KMS-11 (cell line): ENCODE measurements at regions not wholly inside any gene's neighbourhood (a gene's known extent, or its start where the extent isn't known, plus 50 kb on each side); places are given as distances from the start of the nearest gene placed in this dataset.

ENCODE experiments used
- H2AFZ ChIP-seq: fragments of 200-600 bp; sonication (generic); 2 replicates; pipeline ENCODE4 v1.6.1; 2016; ENCODE audit warnings: antibody characterized with exemption, mixed run types, low read depth
- H3K27ac ChIP-seq: fragments of 200-600 bp; sonication (generic); 2 replicates; pipeline ENCODE4 v1.6.1; 2016; ENCODE audit warnings: mild to moderate bottlenecking, mixed run types
- H3K27me3 ChIP-seq: fragments of 200-600 bp; sonication (generic); 2 replicates; pipeline ENCODE4 v1.6.1; 2017; ENCODE audit warnings: mild to moderate bottlenecking, low read depth, mixed run types, moderate library complexity; ENCODE audit not compliant: insufficient read depth
- H3K36me3 ChIP-seq: fragments of 200-600 bp; sonication (generic); 2 replicates; pipeline ENCODE4 v1.6.1; 2017; ENCODE audit warnings: mild to moderate bottlenecking, mixed run types; ENCODE audit not compliant: insufficient read depth
- H3K4me1 ChIP-seq: fragments of 200-600 bp; sonication (generic); 2 replicates; pipeline ENCODE4 v1.6.1; 2016; ENCODE audit warnings: mild to moderate bottlenecking, low read depth, mixed run types; ENCODE audit not compliant: poor library complexity, severe bottlenecking
- H3K4me2 ChIP-seq: fragments of 200-600 bp; sonication (generic); 2 replicates; pipeline ENCODE4 v1.7.0; 2016; ENCODE audit warnings: mild to moderate bottlenecking, mixed run types
- H3K4me3 ChIP-seq: fragments of 200-600 bp; sonication (generic); IDR thresholded peaks from 2 replicates; pipeline ENCODE4 v1.6.1; 2017; ENCODE audit warnings: low read depth, low read length, mixed read lengths; ENCODE audit not compliant: insufficient read depth
- H3K79me2 ChIP-seq: fragments of 200-600 bp; sonication (generic); 2 replicates; pipeline ENCODE4 v1.6.1; 2016; ENCODE audit warnings: low read depth, mixed run types; ENCODE audit not compliant: insufficient read depth
- H3K9ac ChIP-seq: fragments of 200-600 bp; sonication (generic); 2 replicates; pipeline ENCODE4 v1.6.1; 2016; ENCODE audit warnings: mild to moderate bottlenecking, mixed run types
- H4K20me1 ChIP-seq: fragments of 200-600 bp; sonication (generic); 2 replicates; pipeline ENCODE4 v1.6.1; 2016; ENCODE audit warnings: mild to moderate bottlenecking, mixed run types; ENCODE audit not compliant: insufficient read depth
- CTCF ChIP-seq: fragments of 200-600 bp; sonication (generic); conservative IDR thresholded peaks from 2 replicates; pipeline ENCODE4 v1.6.1; 2017; ENCODE audit warnings: low read depth, mild to moderate bottlenecking, antibody characterized with exemption, low read length, moderate library complexity, mixed read lengths

GRCh38 chr16:9270941-9271340 lies 179.5 kb downstream of the HAPSTR1 start:
- Histone ChIP-seq H3K36me3 (no peaks in the 10 kb centered on the region), H2AFZ (no peak overlapping the region), H3K4me1 (no peaks in the 10 kb centered on the region), H3K79me2 (no peaks in the 10 kb centered on the region), H3K9ac (no peak overlapping the region), H4K20me1 (no peaks in the 10 kb centered on the region), H3K4me3 (no peak overlapping the region), H3K4me2 (no peak overlapping the region), H3K27me3 (no peaks in the 10 kb centered on the region), H3K27ac (no peak overlapping the region)
- TF ChIP-seq CTCF, result no peak

GRCh38 chr16:9271841-9272240 lies 180.4 kb downstream of the HAPSTR1 start:
- Histone ChIP-seq H3K27me3 (no peaks in the 10 kb centered on the region), H3K9ac (no peak overlapping the region), H3K36me3 (no peaks in the 10 kb centered on the region), H3K27ac (no peak overlapping the region), H2AFZ (no peak overlapping the region), H3K4me2 (no peak overlapping the region), H4K20me1 (no peaks in the 10 kb centered on the region), H3K4me3 (no peak overlapping the region), H3K4me1 (no peaks in the 10 kb centered on the region), H3K79me2 (no peaks in the 10 kb centered on the region)
- TF ChIP-seq CTCF, result no peak

- H3K4me3 ChIP-seq, result no peak overlapping the region
Measured at GRCh38 chr16:9275377-9275776, 183.9 kb downstream of the HAPSTR1 start.

GRCh38 chr16:9275816-9276354 lies 184.4 kb downstream of the HAPSTR1 start:
- no peak overlapping the region for H3K9ac ChIP-seq
- no peaks in the 10 kb centered on the region for H4K20me1 ChIP-seq
- no peaks in the 10 kb centered on the region for H3K79me2 ChIP-seq
- H2AFZ ChIP-seq, result no peak overlapping the region
- TF ChIP-seq CTCF, result no peak
- no peaks in the 10 kb centered on the region for H3K4me1 ChIP-seq
- H3K4me2 ChIP-seq, result no peak overlapping the region
- H3K36me3 ChIP-seq, result no peaks in the 10 kb centered on the region
- no peak overlapping the region for H3K27ac ChIP-seq
- H3K27me3 ChIP-seq, result no peaks in the 10 kb centered on the region
- H3K4me3 ChIP-seq, result no peak overlapping the region

More at GRCh38 chr16:9275377-9275776, 183.9 kb downstream of the HAPSTR1 start:
- Histone ChIP-seq H3K79me2 (no peaks in the 10 kb centered on the region), H2AFZ (no peak overlapping the region), H3K36me3 (no peaks in the 10 kb centered on the region), H3K4me2 (no peak overlapping the region), H4K20me1 (no peaks in the 10 kb centered on the region), H3K27ac (no peak overlapping the region), H3K9ac (no peak overlapping the region), H3K4me1 (no peaks in the 10 kb centered on the region), H3K27me3 (no peaks in the 10 kb centered on the region)
- TF ChIP-seq CTCF, result no peak
